Occipital lobe (tissue), 1 donor: ENCODE measurements at regions not wholly inside any gene's neighbourhood (a gene's known extent, or its start where the extent isn't known, plus 50 kb on each side); places are given as distances from the start of the nearest gene placed in this dataset.

ENCODE experiments used
- DNase-seq: peaks from one replicate; lab custom pipeline; 2025; lab: John Stamatoyannopoulos, UW

DNA sequence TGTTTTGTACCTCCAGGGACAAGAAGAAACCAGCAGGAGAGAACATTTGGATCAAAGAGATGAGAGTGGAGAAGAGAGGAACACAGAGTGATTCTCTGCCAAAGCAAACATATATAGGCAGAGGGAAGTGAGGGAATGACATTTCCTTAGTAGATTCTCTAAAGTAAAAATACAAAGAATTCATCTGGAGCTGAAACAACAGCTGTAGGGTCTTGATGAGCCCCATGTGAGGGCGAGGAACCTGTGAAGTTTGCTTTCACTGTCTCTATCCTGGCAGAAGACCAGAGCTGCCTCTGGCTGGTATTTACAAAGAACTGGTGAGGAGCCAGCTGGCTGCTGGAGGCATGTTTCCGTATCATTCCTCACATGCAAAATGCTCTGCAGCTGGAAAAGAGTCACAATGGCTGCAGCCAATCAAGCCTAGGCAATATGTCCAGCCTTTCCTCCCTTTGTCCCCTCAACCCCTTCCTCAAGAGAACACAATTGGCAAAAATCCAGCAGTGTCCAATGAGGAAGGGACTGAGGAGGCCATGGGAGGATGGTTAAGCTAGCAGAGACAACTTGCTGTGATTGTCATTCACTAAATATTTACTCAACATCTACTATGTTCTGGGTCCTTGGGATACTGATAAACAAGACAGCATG is 122.5 kb downstream of the PHLDA1 start:
- DNase-seq: peak; percentile 27

DNA sequence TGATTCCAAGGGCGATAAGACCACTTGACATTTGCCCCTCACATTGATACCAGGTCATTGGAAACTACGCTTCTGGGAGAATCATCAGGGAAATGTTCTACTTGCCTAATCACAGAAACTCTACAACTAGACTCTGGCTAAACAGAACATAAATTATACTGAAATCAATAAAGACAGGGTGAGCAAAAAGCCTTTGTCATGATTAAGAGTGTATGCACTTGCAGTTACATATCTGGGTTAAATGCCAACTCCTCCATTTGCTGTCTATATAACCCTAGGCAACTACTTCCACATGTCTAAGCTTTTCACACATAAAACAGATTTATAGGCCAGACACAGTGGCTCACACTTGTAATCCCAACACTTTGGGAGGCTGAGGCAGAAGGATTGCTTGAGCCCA is 125.7 kb downstream of the PHLDA1 start:
- no peak for DNase-seq

- no peak for DNase-seq
These were observed 130.8 kb downstream of the PHLDA1 start for GRCh38 chr12:75900781-75901254.

DNA sequence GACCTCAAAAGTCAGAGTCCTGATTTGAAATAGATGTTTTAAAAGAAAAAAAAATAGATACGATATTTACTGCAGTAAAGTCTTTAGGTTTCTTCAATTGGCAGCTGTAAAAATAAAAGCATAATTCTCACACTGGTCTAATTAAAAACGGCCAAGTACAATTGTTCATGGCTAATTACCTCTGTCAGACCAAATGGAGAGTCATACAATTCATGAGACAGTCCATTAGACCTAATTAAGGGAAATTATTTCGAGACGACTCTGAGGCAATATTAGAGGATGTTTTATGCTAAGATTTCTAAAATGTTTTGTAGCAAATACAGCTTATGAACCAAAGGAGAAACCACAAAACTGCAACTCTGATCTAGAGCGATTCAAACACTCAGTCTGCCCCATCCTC is 131.3 kb downstream of the PHLDA1 start:
- DNase-seq: no peak

- DNase-seq: no peak
These were observed 136.4 kb downstream of the PHLDA1 start for GRCh38 chr12:75894965-75895754.

GRCh38 chr12:75893765-75894164 is 137.8 kb downstream of the PHLDA1 start:
- no peak for DNase-seq

DNA sequence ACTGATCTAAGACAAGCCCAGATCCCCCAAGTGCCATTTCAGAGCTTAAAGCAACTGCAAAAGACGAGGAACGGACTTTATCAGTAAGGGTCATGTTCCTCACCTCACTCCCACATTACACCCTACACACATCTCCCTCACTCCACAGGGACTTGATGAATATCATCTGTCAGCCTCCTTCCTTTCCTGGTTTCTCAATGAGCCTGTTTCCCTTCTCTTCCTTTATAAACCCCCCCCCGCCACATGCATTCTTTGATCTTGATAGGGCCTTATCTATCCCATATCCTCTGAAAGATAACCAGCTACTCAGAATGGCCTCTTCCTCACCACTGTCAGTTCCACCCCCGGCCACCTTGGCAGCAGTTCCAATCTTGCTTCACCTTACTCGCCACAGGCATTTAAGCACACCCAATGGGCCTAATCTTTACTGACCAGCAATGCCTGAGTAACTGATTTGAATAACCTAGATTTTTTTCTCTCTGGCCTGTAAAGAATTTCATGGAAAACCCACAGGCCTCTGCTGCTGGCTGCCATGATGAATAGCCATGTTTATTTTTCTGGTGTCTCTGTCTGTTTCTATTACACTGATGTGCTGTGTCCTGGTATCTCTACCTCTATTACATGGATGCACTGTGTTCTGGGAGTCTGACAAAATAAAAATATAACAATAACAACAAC is 138.7 kb downstream of the PHLDA1 start:
- DNase-seq: no peak

- no peak for DNase-seq
These were observed 140.5 kb downstream of the PHLDA1 start for GRCh38 chr12:75891072-75891471.

GRCh38 chr12:75890660-75891059 is 140.9 kb downstream of the PHLDA1 start:
- DNase-seq: no peak

DNA sequence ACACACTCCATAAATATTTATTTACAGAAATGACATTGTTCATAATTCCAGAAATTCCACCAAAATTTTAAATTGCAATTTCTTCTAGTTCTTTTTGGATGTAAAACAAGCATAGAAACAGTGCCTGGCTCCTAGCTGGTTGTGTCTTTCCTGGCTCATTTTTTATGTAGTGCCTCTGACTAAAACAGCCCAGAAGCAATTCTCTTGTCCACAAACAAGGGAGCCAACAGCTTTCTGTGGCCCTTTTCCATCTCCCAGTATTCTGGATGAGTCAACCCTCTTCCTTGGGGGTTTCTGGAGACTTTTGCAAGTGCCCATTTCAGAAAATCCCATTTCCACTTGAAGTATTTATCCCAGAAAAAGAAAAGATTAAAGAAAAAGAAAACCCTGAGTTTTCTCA is 141.4 kb downstream of the PHLDA1 start:
- no peak for DNase-seq

- peak; percentile 18 for DNase-seq
These were observed 142.5 kb downstream of the PHLDA1 start for GRCh38 chr12:75888874-75889613.

DNA sequence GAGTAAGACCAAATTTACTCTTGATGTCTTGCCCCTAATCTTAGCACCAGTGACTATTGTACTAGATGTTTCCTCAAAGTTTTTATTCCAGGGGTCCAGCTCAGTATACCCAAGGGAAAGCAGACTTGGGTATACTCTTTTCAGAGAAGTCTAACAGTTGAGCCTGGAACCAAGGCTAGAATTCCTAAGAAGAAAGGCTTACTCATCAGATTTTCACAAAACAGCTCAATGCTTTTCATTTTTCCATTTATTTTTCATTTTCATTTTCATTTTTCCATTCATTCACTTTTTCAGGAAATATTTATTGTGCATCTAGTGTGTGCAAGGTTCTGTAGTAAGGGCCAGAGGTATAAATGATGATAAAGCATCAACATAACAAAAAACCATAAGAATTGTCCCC is 143.2 kb downstream of the PHLDA1 start:
- no peak for DNase-seq

DNA sequence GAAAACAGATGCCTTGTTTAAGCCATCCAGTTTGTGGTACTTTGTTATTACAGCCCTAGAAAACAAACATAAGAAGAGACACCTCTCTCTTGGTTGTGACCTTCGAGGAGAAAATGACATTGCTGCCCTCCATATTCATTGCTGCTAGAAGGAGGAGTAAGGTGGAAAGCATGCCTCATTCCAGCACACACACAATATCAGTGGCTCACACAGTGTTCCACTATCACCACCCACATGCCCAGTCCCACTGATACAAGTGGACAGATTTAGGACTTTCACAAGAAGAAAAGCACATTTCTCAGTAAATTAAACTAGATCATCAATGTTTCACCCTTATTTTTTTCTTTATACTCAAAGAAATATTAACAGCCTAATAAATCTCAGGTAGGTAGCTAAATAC is 143.6 kb downstream of the PHLDA1 start:
- no peak for DNase-seq

DNA sequence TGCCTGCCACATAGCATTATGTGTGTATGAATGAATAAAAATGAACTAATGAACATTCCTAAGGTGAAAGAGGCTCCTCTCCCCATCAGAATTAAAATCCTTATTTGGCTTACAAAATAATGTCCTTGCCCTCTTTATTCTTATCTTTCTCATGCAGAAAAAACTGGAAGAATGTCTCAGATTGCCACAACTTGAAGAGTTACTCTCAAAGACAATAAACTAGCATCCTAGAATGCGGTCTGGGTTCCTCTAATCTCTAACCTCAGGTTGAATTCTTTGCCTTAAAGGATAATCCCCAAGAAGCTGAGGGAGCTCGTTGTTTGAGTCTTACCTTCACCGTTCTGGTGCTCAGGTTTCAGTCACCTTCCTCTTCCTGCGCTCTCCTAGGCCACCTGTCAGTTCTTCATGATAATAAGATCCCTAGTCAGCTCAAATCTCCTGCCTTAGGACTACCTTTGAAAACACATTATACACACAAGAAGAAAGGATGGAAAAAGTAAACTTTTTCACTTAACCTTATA is 147.1 kb downstream of the PHLDA1 start:
- DNase-seq: no peak

GRCh38 chr12:75883241-75883640 is 148.3 kb downstream of the PHLDA1 start:
- no peak for DNase-seq

GRCh38 chr12:75882421-75882820 is 149.2 kb downstream of the PHLDA1 start:
- no peak for DNase-seq

GRCh38 chr12:75881920-75882319 is 149.7 kb downstream of the PHLDA1 start:
- DNase-seq: no peak

GRCh38 chr12:75877763-75878621 is 153.6 kb downstream of the PHLDA1 start:
- no peak for DNase-seq

GRCh38 chr12:75876832-75877762 is 154.5 kb downstream of the PHLDA1 start:
- no peak for DNase-seq
